HG03045 (cell line): ENCODE measurements at regions not wholly inside any gene's neighbourhood (a gene's known extent, or its start where the extent isn't known, plus 50 kb on each side); places are given as distances from the start of the nearest gene placed in this dataset.

Source experiments
- ATAC-seq: cut with Tn5 transposase; IDR thresholded peaks from one replicate; pipeline ENCODE4 v1.9.1; 2021; ENCODE audit warnings: mild to moderate bottlenecking, moderate library complexity; ENCODE audit not compliant: unreplicated experiment

- no peak for ATAC-seq
Measured at GRCh38 chr6:168837254-168838036, 396.5 kb downstream of the SMOC2 start.

- ATAC-seq = no peak
Measured at GRCh38 chr6:168835991-168836390, 395.0 kb downstream of the SMOC2 start.

GRCh38 chr6:168834801-168835200 is 393.8 kb downstream of the SMOC2 start:
- no peak for ATAC-seq

- ATAC-seq = no peak
Measured at GRCh38 chr6:168834042-168834587, 393.1 kb downstream of the SMOC2 start.

- ATAC-seq = no peak
Measured at GRCh38 chr6:168828800-168829199, 387.8 kb downstream of the SMOC2 start.

- no peak for ATAC-seq
Measured at GRCh38 chr6:168828035-168828434, 387.1 kb downstream of the SMOC2 start.

- no peak for ATAC-seq
Measured at GRCh38 chr6:168827586-168827871, 386.5 kb downstream of the SMOC2 start.

- no peak for ATAC-seq
Measured at GRCh38 chr6:168826726-168827585, 386.0 kb downstream of the SMOC2 start.

- ATAC-seq = no peak
Measured at GRCh38 chr6:168826078-168826390, 385.1 kb downstream of the SMOC2 start.

GRCh38 chr6:168825226-168826077 is 384.5 kb downstream of the SMOC2 start:
- no peak for ATAC-seq

- no peak for ATAC-seq
Measured at GRCh38 chr6:168823397-168824212, 382.6 kb downstream of the SMOC2 start.

- ATAC-seq = no peak
Measured at GRCh38 chr6:168822376-168822775, 381.4 kb downstream of the SMOC2 start.

GRCh38 chr6:168819546-168819945 is 378.6 kb downstream of the SMOC2 start:
- ATAC-seq = no peak

- ATAC-seq = no peak
Measured at GRCh38 chr6:168817558-168818159, 376.7 kb downstream of the SMOC2 start.

GRCh38 chr6:168815229-168815628 is 374.2 kb downstream of the SMOC2 start:
- ATAC-seq = no peak

- no peak for ATAC-seq
Measured at GRCh38 chr6:168808232-168808631, 367.2 kb downstream of the SMOC2 start.

- ATAC-seq = no peak
Measured at GRCh38 chr6:168804331-168804730, 363.3 kb downstream of the SMOC2 start.

GRCh38 chr6:168803874-168804273 is 362.9 kb downstream of the SMOC2 start:
- ATAC-seq = no peak

GRCh38 chr6:168799067-168799466 is 358.1 kb downstream of the SMOC2 start:
- no peak for ATAC-seq

GRCh38 chr6:168796106-168796505 is 355.1 kb downstream of the SMOC2 start:
- ATAC-seq = no peak
